Endothelial cell of umbilical vein (primary cell): ENCODE measurements at regions not wholly inside any gene's neighbourhood (a gene's known extent, or its start where the extent isn't known, plus 50 kb on each side); places are given as distances from the start of the nearest gene placed in this dataset.

Experiments
- BruUV-seq: library from RNA; stranded (reverse); fragments of 400-500 nt; replicated peaks from 2 replicates; lab custom pipeline; 2021; lab: Mats Ljungman, UMichigan
- CTCF ChIA-PET: fragments of 300-600, 350-600 bp; sonication (Branson Sonifier 250); formaldehyde crosslinking; loops from one replicate; lab custom pipeline; 2021; ENCODE audit warnings: antibody characterized with exemption, inconsistent platforms; lab: Charles Lee
- POLR2A ChIA-PET: fragments of 300-600, 350-600 bp; sonication (Branson Sonifier 250); formaldehyde crosslinking; loops from one replicate; lab custom pipeline; 2021; ENCODE audit warnings: antibody characterized with exemption, inconsistent platforms; lab: Charles Lee
- DNase-seq: peaks from one replicate; pipeline ENCODE4 v3.0.0-alpha.2; 2011; ENCODE audit warnings: low read depth, low spot score
- FAIRE-seq: peaks from 2 replicates; lab custom pipeline; 2011; peaks lifted over from hg19 to GRCh38; lab: Jason Lieb, UNC
- H2AFZ ChIP-seq: 2 replicates; pipeline ENCODE4 v1.6.0; 2012; ENCODE audit warnings: low read depth, low read length, control low read depth, inconsistent platforms
- H3K27ac ChIP-seq: 2 replicates; pipeline ENCODE4 v1.5.1; 2011; ENCODE audit warnings: low read depth, mild to moderate bottlenecking, control low read depth, low read length, moderate library complexity; ENCODE audit not compliant: insufficient read depth
- H3K27me3 ChIP-seq, 2 experiments: 2 replicates each; pipeline versions ENCODE4 v1.6.0 to v1.6.1; 2011; ENCODE audit warnings: low read length in 2 of 2, mixed read lengths in 1 of 2; ENCODE audit not compliant: control insufficient read depth in 2 of 2, insufficient read depth in 2 of 2
- H3K36me3 ChIP-seq, 2 experiments: 2 replicates in 1 of 2; 3 replicates in 1 of 2; pipeline ENCODE4 v1.5.1; 2011; ENCODE audit warnings: low read length in 2 of 2, mild to moderate bottlenecking in 1 of 2, moderate library complexity in 1 of 2; ENCODE audit not compliant: control insufficient read depth in 2 of 2, insufficient read depth in 2 of 2; ENCODE audit errors: extremely low read depth in 1 of 2
- H3K4me1 ChIP-seq: 3 replicates; pipeline ENCODE4 v1.5.1; 2011; ENCODE audit warnings: mild to moderate bottlenecking, low read length; ENCODE audit not compliant: control insufficient read depth, insufficient read depth; ENCODE audit errors: extremely low read depth
- H3K4me2 ChIP-seq: 2 replicates; pipeline ENCODE4 v1.6.1; 2011; ENCODE audit warnings: low read length, control low read depth, mixed read lengths; ENCODE audit not compliant: insufficient read depth
- H3K4me3 ChIP-seq, 3 experiments: fragments of 200-600 bp in 1 of 3; sonication (generic), shearing (Covaris generic) in 1 of 3; replicated peaks in 1 of 3; 2 replicates each; pipeline ENCODE4 v1.5.1; 2011 to 2016; ENCODE audit warnings: control low read depth in 3 of 3, low read length in 3 of 3, mild to moderate bottlenecking in 2 of 3, inconsistent platforms in 1 of 3, low read depth in 1 of 3, moderate library complexity in 1 of 3; ENCODE audit not compliant: insufficient read depth in 1 of 3
- H3K79me2 ChIP-seq: 2 replicates; pipeline ENCODE4 v1.6.0; 2012; ENCODE audit warnings: low read length, inconsistent platforms; ENCODE audit not compliant: control insufficient read depth, insufficient read depth
- H3K9ac ChIP-seq: replicated peaks from 2 replicates; pipeline ENCODE3; 2011; ENCODE audit warnings: low read length, control low read depth; ENCODE audit not compliant: insufficient read depth; ENCODE audit errors: extremely low read depth
- H3K9me1 ChIP-seq: replicated peaks from 3 replicates; pipeline ENCODE4 v1.6.0; 2011; ENCODE audit warnings: mild to moderate bottlenecking, low read length; ENCODE audit not compliant: control insufficient read depth, insufficient read depth; ENCODE audit errors: extremely low read depth
- H3K9me3 ChIP-seq: replicated peaks from 2 replicates; pipeline ENCODE4 v1.5.1; 2012; ENCODE audit warnings: low read length, inconsistent platforms; ENCODE audit not compliant: control insufficient read depth, insufficient read depth
- H4K20me1 ChIP-seq: replicated peaks from 2 replicates; pipeline ENCODE3; 2011; ENCODE audit warnings: mild to moderate bottlenecking, low read length; ENCODE audit not compliant: control insufficient read depth, insufficient read depth; ENCODE audit errors: extremely low read depth
- CTCF ChIP-seq, 2 donors: IDR thresholded peaks; 1 replicate in 1 of 2; 2 replicates in 1 of 2; pipeline ENCODE4 v1.5.1; 2011; ENCODE audit warnings: low read length in 2 of 2, mild to moderate bottlenecking in 2 of 2, moderate library complexity in 2 of 2, control low read depth in 1 of 2, inconsistent platforms in 1 of 2, low read depth in 1 of 2; ENCODE audit not compliant: insufficient read depth in 1 of 2; ENCODE audit errors: extremely low read depth in 1 of 2
- EZH2 ChIP-seq: IDR thresholded peaks from 2 replicates; pipeline ENCODE4 v1.6.1; 2012; ENCODE audit warnings: borderline replicate concordance, low read depth, mild to moderate bottlenecking, moderate library complexity, low read length, inconsistent platforms; ENCODE audit not compliant: severe bottlenecking
- FOS ChIP-seq: IDR thresholded peaks from 2 replicates; pipeline ENCODE4 v1.6.1; 2011; ENCODE audit warnings: mild to moderate bottlenecking, low read length, moderate library complexity, borderline replicate concordance; ENCODE audit not compliant: insufficient read depth
- GATA2 ChIP-seq: IDR thresholded peaks from 2 replicates; pipeline ENCODE4 v1.7.0; 2011; ENCODE audit warnings: low read depth, mild to moderate bottlenecking, moderate library complexity, mixed read lengths, low read length; ENCODE audit not compliant: insufficient read length, insufficient read depth
- JUN ChIP-seq: IDR thresholded peaks from 2 replicates; pipeline ENCODE4 v1.6.1; 2011; ENCODE audit warnings: borderline replicate concordance, low read depth; ENCODE audit not compliant: insufficient read length, insufficient read depth
- MAX ChIP-seq: IDR thresholded peaks from 2 replicates; pipeline ENCODE4 v1.6.1; 2011; ENCODE audit not compliant: insufficient read depth, insufficient read length
- MYC ChIP-seq: IDR thresholded peaks from one replicate; pipeline ENCODE4 v1.6.1; 2011; ENCODE audit warnings: mild to moderate bottlenecking, low read depth, low read length
- POLR2A ChIP-seq: IDR thresholded peaks from 2 replicates; pipeline ENCODE4 v1.6.1; 2012; ENCODE audit warnings: low read depth, mild to moderate bottlenecking, control low read depth, low read length
- POLR2AphosphoS5 ChIP-seq: IDR thresholded peaks from 2 replicates; pipeline ENCODE4 v1.6.1; 2012; ENCODE audit warnings: low read depth, mild to moderate bottlenecking, control low read depth, low read length, moderate library complexity; ENCODE audit not compliant: insufficient read depth
- dilution Hi-C: fragments of 300-500 bp; cut with MboI; formaldehyde crosslinking; loops from one replicate; pipeline ENCODE4 v1.15.0; 2019; ENCODE audit warnings: low sequenced_read_pairs; ENCODE audit not compliant: extremely low pct_ligation_motif_present
- intact Hi-C: fragments of 100-400 bp; cut with micrococcal nuclease; formaldehyde crosslinking; loops from one replicate; pipeline ENCODE4 v1.10.0; 2022

- intact Hi-C loops: no loop called here
- Histone ChIP-seq H3K4me3 (no peak overlapping the region), H3K4me2 (no peak overlapping the region), H3K9me1 (no peaks in the 10 kb centered on the region), H2AFZ (no peak overlapping the region), H3K79me2 (no peaks in the 10 kb centered on the region), H3K9ac (no peak overlapping the region), H3K9me3 (no peaks in the 10 kb centered on the region), H3K36me3 (no peaks in the 10 kb centered on the region), H3K27ac (no peak overlapping the region), H4K20me1 (no peaks in the 10 kb centered on the region), H3K4me1 (no peaks in the 10 kb centered on the region), H3K27me3 (no peaks in the 10 kb centered on the region)
- CTCF ChIA-PET: interaction anchor here (1.0 kb wide), 1 partner anchor 37 kb away, joined by 3 read pairs; no protein-coding TSS in a partner anchor
- FAIRE-seq (no peak), DNase-seq (no peak)
- dilution Hi-C loops: no loop called here
- no TSS peak for BruUV-seq
- POLR2A ChIA-PET: no interaction called here
- TF ChIP-seq JUN: no peak
- TF ChIP-seq POLR2A: no peak
- TF ChIP-seq FOS: no peak
- TF ChIP-seq EZH2: no peak
- no peak for TF ChIP-seq MAX
- no peak for TF ChIP-seq GATA2
- no peak for TF ChIP-seq MYC
- TF ChIP-seq CTCF (IDR thresholded peaks at IDR 0.05; ENCODE audit: extremely low read depth in 1 of 2, insufficient read depth in 1 of 2, low read depth in 1 of 2, low read length in 2 of 2): no peak
- TF ChIP-seq POLR2AphosphoS5: no peak
Observed at GRCh38 chr14:104472536-104473243, 106.9 kb upstream of the C14orf180 start.
